ENCODE measurements at regions not wholly inside any gene's neighbourhood (a gene's known extent, or its start where the extent isn't known, plus 50 kb on each side); places are given as distances from the start of the nearest gene placed in this dataset.
"Not testable (repeated sequence)": the region's sequence is repeated elsewhere in the genome, so short reads cannot be mapped to it uniquely, and the experiment has no call there.

GRCh38 chr9:75282047-75282446, 193.7 kb downstream of the OSTF1 start:
- DNase-seq (ENCODE audit: low read depth), result no peak

GRCh38 chr9:75289332-75289731, 201.0 kb downstream of the OSTF1 start:
- no peak for DNase-seq (ENCODE audit: low read depth)

- DNase-seq (ENCODE audit: low read depth), result no peak
Measured at GRCh38 chr9:75299324-75299723, 211.0 kb downstream of the OSTF1 start.

DNA sequence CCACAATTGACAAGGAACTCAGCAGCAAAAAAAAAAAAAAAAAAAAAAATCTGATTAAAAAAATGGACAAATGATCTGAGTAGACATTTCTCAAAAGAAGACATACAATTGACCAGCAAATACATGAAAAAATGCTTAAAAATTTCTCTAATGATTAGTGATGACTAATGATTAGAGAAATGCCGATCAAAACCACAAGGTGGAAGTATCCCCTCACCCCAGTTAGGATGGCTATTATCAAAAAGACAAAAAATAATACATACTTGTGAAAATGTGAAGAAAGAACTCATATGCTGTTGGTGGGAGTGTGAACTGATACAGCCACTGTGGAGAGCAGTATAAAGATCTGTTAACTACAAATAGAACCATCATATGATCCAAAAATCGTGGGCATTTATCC, 245.3 kb downstream of the OSTF1 start:
- no peak for DNase-seq (ENCODE audit: low read depth)

DNA sequence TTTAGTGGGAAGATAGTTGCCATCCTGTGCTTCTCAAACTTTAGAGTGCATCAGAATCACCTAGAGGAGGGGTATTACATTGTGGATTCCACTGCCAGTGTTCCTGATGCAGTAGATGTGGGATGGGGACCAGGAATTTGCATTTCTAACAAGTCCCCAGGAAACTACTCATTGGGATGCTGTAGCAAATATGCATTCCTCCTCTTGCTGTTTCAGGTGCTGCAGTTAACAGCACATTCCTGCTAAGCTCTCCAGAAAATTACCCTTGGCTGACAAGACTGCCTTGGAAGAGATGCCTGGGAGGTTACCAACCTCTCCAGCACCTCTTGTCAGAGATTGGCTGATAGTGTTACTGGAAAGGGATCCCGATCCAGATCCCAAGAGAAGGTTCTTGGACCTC, 270.5 kb downstream of the OSTF1 start:
- DNase-seq (ENCODE audit: low read depth), result no peak

DNA sequence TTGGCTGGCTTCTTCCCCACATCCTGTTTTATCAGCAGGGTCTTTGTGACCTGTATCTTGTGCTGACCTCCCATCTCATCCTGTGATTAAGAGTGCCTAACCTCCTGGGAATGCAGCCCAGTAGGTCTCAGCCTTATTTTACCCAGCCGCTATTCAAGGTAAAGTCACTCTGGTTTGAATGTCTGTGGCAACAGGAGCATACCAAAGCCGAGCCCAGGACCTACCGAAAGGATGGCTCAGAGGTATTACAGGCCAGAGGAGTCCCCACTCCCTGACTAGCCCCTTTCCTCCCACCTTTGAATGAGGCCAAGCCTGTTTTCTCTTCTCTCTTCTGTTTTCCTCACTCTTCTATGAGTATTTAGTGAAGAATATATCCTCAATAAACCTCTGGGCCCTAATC, 271.3 kb downstream of the OSTF1 start:
- DNase-seq (ENCODE audit: low read depth), result no peak

DNA sequence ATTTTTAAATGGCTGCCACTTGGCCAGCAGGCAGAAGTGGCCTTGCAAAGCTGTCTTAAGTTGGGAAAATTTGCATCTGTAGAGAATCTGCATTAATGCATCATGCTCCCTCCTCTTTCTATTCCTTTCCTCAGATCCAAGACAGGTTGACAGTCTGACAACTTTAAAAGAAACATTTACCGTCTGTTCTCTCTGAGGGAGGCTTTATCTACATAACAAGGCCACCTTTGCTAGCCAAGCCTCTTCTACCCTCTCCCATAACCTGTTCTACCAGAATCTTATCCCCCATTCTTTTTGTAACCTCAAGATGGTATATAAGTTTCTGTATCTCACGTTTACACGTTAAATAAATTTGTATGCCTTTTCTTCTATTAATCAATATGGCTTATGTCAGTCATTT, 271.9 kb downstream of the OSTF1 start:
- DNase-seq (ENCODE audit: low read depth), result no peak

GRCh38 chr9:75362446-75362845, 274.1 kb downstream of the OSTF1 start:
- DNase-seq (ENCODE audit: low read depth), result not testable (repeated sequence)

GRCh38 chr9:75365196-75365595, 276.9 kb downstream of the OSTF1 start:
- DNase-seq (ENCODE audit: low read depth), result no peak

- DNase-seq (ENCODE audit: low read depth), result no peak
Measured at GRCh38 chr9:75369989-75370388, 281.7 kb downstream of the OSTF1 start.

GRCh38 chr9:75372499-75373268, 284.4 kb downstream of the OSTF1 start:
- DNase-seq (ENCODE audit: low read depth), result no peak

GRCh38 chr9:75376680-75377254, 288.5 kb downstream of the OSTF1 start:
- no peak for DNase-seq (ENCODE audit: low read depth)

- DNase-seq (ENCODE audit: low read depth), result no peak
Measured at GRCh38 chr9:75378036-75378435, 289.7 kb downstream of the OSTF1 start.

DNA sequence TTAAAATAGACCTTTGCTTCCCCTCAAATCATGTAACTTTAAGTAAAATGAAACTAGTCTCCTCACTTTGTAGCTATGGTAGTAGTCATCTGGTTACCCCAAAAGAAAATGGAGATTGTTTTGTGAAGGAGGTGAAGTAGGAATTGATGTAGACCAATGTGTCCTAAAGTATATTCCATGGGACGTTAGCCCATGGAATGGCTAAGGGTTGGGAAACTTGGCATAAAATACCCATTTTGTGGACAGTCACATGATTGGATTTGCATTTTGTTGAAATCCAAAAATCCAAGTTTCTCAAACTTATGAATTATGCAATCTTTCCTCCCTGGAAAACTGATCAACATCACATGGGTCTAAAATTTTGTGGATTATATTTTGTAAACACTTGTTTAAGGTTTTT, 290.6 kb downstream of the OSTF1 start:
- DNase-seq (ENCODE audit: low read depth), result no peak

DNA sequence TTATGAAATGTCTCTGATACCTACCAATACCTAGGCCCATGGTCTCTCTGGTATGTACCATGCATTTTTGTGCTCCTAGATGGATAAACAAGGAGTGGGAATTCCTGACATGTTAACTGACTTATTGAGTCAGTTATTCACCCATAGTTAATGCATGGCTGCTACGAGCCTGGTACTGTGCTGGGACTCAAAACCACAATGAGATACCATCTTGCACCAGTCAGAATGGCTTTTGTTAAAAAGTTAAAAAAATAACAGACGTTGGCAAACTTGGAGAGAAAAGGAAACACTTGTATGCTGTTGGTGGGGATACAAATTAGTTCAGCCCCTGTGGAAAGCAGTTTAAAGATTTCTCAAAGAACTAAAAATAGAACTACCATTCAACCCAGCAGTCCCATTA, 293.8 kb downstream of the OSTF1 start:
- no peak for DNase-seq (ENCODE audit: low read depth)

DNA sequence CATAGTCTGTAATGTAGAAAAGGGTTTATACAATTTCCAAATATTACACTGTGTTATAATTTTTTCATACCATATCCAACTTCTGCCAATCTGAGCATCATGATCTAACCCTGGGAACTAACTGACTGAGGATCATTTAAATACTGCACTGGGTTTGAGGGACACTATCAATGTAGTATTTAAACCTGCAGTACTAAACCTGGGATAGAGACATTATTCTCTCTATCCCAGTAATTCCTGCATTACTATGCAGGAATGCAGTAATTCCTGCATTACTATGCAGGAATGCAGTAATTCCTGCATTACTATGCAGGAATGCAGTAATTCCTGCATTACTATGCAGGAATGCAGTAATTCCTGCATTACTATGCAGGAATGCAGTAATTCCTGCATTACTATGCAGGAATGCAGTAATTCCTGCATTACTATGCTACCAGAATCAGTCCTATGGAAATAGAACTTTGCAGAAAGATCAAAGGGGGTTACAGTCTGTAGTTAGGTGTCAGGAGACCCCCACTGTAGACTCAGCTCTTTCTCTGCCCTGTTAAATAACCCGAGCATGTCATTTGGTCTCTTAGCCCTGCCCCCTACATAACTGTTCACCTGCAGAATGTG, 295.2 kb downstream of the OSTF1 start:
- not testable (repeated sequence) for DNase-seq (ENCODE audit: low read depth)

DNA sequence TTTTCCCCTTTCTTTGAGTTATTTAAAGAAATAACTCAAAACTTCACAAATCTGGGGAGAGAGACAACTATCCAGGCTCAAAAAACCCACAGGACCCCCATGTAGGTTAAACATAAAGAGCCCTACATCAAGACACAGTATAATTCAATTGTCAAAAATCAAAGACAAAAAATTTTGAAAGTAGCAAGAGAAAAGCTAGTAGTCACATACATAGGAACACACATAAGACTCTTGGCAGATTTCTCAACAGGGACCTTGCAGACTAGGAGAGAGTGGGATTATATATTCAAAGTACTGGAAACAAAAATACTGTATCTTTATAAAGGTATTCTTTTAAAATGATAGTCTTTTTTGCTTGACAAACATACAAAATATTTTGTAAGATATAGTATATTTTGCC, 296.9 kb downstream of the OSTF1 start:
- DNase-seq (ENCODE audit: low read depth), result no peak

DNA sequence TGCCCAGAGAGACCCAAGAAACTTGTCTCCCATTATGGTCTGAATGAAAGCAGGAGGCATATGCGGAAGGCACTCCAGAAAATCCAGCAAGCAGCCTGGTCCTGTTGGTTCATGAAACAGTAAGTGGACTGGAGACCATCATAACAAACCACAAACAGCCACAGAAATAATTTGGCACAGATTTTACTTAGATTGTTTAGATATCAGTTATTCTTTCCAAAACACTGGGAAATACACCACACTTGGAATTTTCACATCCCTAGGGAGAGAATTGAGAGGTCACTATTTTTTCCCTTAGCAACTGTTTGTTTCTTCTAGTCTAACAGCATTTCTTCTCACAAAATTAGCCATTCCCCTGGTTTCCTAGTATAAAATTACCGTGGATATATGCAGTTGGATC, 300.8 kb downstream of the OSTF1 start:
- DNase-seq (ENCODE audit: low read depth), result no peak

- no peak for DNase-seq (ENCODE audit: low read depth)
Measured at GRCh38 chr9:75390951-75391350, 302.6 kb downstream of the OSTF1 start.

DNA sequence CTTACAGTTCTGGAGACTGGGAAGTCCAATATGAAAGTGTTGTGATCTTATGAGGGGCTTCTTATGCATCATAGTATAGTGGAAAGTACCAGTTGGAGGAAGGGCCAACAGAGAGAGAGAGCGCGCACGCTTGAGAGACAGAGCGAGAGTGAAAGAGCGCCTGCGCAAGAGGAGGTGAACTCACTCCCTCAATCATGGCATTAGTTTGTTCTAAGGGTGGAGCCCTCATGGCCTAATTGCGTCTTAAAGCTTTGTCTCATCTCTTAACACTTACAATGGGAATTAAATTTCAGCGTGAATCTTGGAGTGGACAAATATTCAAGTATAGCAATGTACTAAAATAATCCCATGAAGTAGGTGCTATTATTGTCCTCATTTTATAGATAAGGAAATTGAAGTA, 303.2 kb downstream of the OSTF1 start:
- no peak for DNase-seq (ENCODE audit: low read depth)

DNA sequence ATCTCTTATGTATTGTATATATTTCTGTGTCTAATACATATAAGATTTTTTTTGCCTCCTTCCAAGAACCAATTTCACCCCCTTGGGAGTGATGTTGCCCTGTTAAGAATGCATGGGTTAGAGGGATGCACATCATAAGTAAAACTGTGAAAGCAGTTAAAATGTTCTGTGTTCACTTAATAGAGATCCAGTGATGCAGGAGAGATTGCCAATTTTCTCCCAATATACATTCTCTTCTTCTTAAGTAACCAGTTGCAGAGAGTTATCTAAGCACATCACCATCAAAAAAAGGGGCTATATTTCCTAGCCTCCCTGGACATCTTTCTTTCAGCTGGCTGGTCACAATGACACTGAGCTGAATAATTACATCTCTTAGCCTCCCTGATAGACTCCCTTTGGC, 307.0 kb downstream of the OSTF1 start:
- DNase-seq (ENCODE audit: low read depth), result no peak

GRCh38 chr9:75397836-75398235, 309.5 kb downstream of the OSTF1 start:
- no peak for DNase-seq (ENCODE audit: low read depth)

GRCh38 chr9:75408391-75408790, 320.1 kb downstream of the OSTF1 start:
- no peak for DNase-seq (ENCODE audit: low read depth)

- no peak for DNase-seq (ENCODE audit: low read depth)
Measured at GRCh38 chr9:75410405-75410804, 322.1 kb downstream of the OSTF1 start.
